Epithelial cell of esophagus (primary cell): ENCODE measurements at regions not wholly inside any gene's neighbourhood (a gene's known extent, or its start where the extent isn't known, plus 50 kb on each side); places are given as distances from the start of the nearest gene placed in this dataset.

ENCODE experiments used
- DNase-seq: peaks from one replicate; pipeline ENCODE4 v3.0.0; 2010; ENCODE audit warnings: low read depth
- H3K4me3 ChIP-seq: 2 replicates; pipeline ENCODE4 v1.5.1; 2011; ENCODE audit warnings: mild to moderate bottlenecking, low read length, control low read depth
- CTCF ChIP-seq: IDR thresholded peaks from 2 replicates; pipeline ENCODE4 v1.5.1; 2011; ENCODE audit warnings: low read depth, mild to moderate bottlenecking, low read length, control low read depth, inconsistent platforms; ENCODE audit not compliant: insufficient read depth; ENCODE audit errors: missing control alignments

GRCh38 chr5:26791021-26791420 is 247.4 kb downstream of the CDH9 start:
- no peak overlapping the region for H3K4me3 ChIP-seq
- DNase-seq = no peak
- no peak for TF ChIP-seq CTCF

- no peak for TF ChIP-seq CTCF
- no peak overlapping the region for H3K4me3 ChIP-seq
- DNase-seq = peak; percentile 1
Measured at GRCh38 chr5:26763215-26763614, 275.2 kb downstream of the CDH9 start.

- TF ChIP-seq CTCF = no peak
- no peak overlapping the region for H3K4me3 ChIP-seq
- DNase-seq = no peak
Measured at GRCh38 chr5:26761446-26761845, 276.9 kb downstream of the CDH9 start.

GRCh38 chr5:26761045-26761444 is 277.3 kb downstream of the CDH9 start:
- no peak for TF ChIP-seq CTCF

GRCh38 chr5:26757941-26758340 is 280.4 kb downstream of the CDH9 start:
- TF ChIP-seq CTCF = no peak
- DNase-seq = peak; percentile 67
- H3K4me3 ChIP-seq = no peak overlapping the region

More at GRCh38 chr5:26761045-26761444, 277.3 kb downstream of the CDH9 start:
- H3K4me3 ChIP-seq = no peak overlapping the region
- DNase-seq = peak; percentile 3

GRCh38 chr5:26749829-26750228 is 288.6 kb downstream of the CDH9 start:
- no peak overlapping the region for H3K4me3 ChIP-seq
- TF ChIP-seq CTCF = no peak
- DNase-seq = no peak

- DNase-seq = no peak
- H3K4me3 ChIP-seq = no peak overlapping the region
- no peak for TF ChIP-seq CTCF
Measured at GRCh38 chr5:26740182-26740581, 298.2 kb downstream of the CDH9 start.
